Lung (tissue), 11 donors: ENCODE measurements at regions not wholly inside any gene's neighbourhood (a gene's known extent, or its start where the extent isn't known, plus 50 kb on each side); places are given as distances from the start of the nearest gene placed in this dataset.

Source experiments
- ATAC-seq: fragments of 200-7000 bp; cut with Tn5 transposase; one replicate; pipeline ENCODE4 v1.9.1; 2020; ENCODE audit warnings: moderate number of reproducible peaks; ENCODE audit not compliant: insufficient read depth, low FRiP score
- DNase-seq, 3 donors: peaks; one replicate each; pipeline ENCODE4 v3.0.0-alpha.2; 2013 to 2017
- H3K27ac ChIP-seq, 2 donors: one replicate each; pipeline ENCODE4 v1.5.1; 2013; ENCODE audit warnings: mild to moderate bottlenecking in 2 of 2, moderate library complexity in 2 of 2, control low read depth in 1 of 2, inconsistent platforms in 1 of 2, low read depth in 1 of 2, low read length in 1 of 2
- H3K27me3 ChIP-seq, 3 donors: one replicate each; pipeline ENCODE4 v1.5.1; 2013; ENCODE audit warnings: low read length in 2 of 3; ENCODE audit not compliant: control insufficient read depth in 3 of 3, insufficient read depth in 3 of 3
- H3K36me3 ChIP-seq, 4 donors: one replicate each; pipeline ENCODE4 v1.5.1; 2013; ENCODE audit warnings: low read length in 4 of 4, mild to moderate bottlenecking in 1 of 4, moderate library complexity in 1 of 4; ENCODE audit not compliant: control insufficient read depth in 4 of 4, insufficient read depth in 4 of 4
- H3K4me1 ChIP-seq, 5 donors: one replicate each; pipeline ENCODE4 v1.5.1; 2013; ENCODE audit warnings: low read length in 5 of 5, mild to moderate bottlenecking in 2 of 5, moderate library complexity in 1 of 5; ENCODE audit not compliant: control insufficient read depth in 5 of 5, insufficient read depth in 5 of 5
- H3K4me3 ChIP-seq: one replicate; pipeline ENCODE4 v1.5.1; 2013; ENCODE audit warnings: mild to moderate bottlenecking, control low read depth, moderate library complexity
- H3K9ac ChIP-seq, 2 donors: one replicate each; pipeline ENCODE4 v1.5.1; 2013; ENCODE audit warnings: low read length in 2 of 2, control low read depth in 1 of 2; ENCODE audit not compliant: insufficient read depth in 1 of 2
- H3K9me3 ChIP-seq, 4 donors: one replicate each; pipeline ENCODE4 v1.5.1; 2013; ENCODE audit warnings: low read length in 3 of 4, mild to moderate bottlenecking in 1 of 4, moderate library complexity in 1 of 4; ENCODE audit not compliant: control insufficient read depth in 4 of 4, insufficient read depth in 3 of 4
- CTCF ChIP-seq: IDR thresholded peaks from 2 replicates; pipeline ENCODE4 v1.5.1; 2012; ENCODE audit warnings: mild to moderate bottlenecking; ENCODE audit errors: control extremely low read depth, extremely low read depth
- WGBS, 2 donors: extraction: QIAGEN DNeasy Blood & Tissue Kit; methylation state at CpG; one replicate each; pipeline ENCODE4 v1.1.7; 2013; 5-methylcytosine and 5-hydroxymethylcytosine counted together
- donor health status: control.
- donor health status: control.
- donor health status: Bipolar disorder and iron deficiency.
- donor health status: healthy.
- donor health status: DM: yes; HTN: yes; CAD: no.

- TF ChIP-seq CTCF, result no peak
- H3K36me3 ChIP-seq, result no peaks in the 10 kb centered on the region
- peaks cover 0 to 10% (median 0%) of the 10 kb centered on the region in 3 donors for H3K27me3 ChIP-seq
- H3K27ac ChIP-seq, result no peak overlapping the region
- ATAC-seq (no peak), DNase-seq (no peak)
- H3K4me3 ChIP-seq, result no peak overlapping the region
- no peak overlapping the region for H3K9ac ChIP-seq
- WGBS, 2 donors, result 52 to 67% methylated on average over 1 of the region's 1 CpG
- H3K4me1 ChIP-seq, result no peaks in the 10 kb centered on the region
- no peaks in the 10 kb centered on the region for H3K9me3 ChIP-seq
These were observed 105.7 kb upstream of the VPREB1 start for GRCh38 chr22:22138915-22139314.

DNA sequence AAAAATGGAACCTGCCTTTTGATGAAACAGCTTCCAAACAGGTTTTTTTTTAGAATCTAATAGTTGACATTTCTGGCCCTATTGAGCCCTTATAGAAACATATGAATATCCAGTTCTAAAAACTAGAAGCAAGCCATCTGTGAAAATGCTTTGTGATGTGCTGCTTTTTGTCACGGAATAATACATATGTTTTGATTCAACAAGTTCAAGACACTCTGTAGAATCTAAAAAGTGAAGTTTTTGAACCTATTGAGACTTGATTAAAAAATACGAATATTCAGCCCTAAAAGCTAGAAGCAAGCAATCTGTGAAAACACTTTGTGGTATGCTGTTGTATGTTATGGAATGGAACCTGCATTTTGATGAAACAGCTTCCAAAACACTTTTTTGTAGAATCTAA lies 106.7 kb upstream of the VPREB1 start:
- Histone ChIP-seq H3K4me1 (no peaks in the 10 kb centered on the region), H3K36me3 (no peaks in the 10 kb centered on the region), H3K9ac (no peak overlapping the region), H3K27me3 (peaks cover 0 to 3% (median 0%) of the 10 kb centered on the region in 3 donors), H3K4me3 (no peak overlapping the region), H3K9me3 (no peaks in the 10 kb centered on the region), H3K27ac (no peak overlapping the region)
- ATAC-seq (no peak), DNase-seq (no peak)
- 73 to 86% methylated on average over 2 of the region's 2 CpGs for WGBS, 2 donors
- TF ChIP-seq CTCF, result no peak

DNA sequence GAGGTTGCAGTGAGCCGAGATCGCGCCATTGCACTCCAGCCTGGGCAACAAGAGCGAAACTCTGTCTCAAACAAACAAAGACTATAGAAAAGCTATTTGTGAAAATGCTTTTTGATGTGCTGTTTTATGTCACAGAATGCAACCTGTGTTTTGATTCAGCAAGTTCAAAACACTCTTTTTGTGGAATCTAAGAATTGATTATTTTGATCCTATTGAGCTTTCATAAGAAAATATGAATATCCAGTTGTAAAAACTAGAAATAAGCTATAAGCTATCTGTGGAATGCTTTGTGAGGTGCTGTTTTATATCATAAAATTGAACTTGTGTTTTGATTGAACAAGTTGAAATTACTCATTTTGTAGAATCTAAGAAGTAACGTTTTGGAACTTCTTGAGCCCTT lies 110.7 kb upstream of the VPREB1 start:
- Histone ChIP-seq H3K27me3 (no peaks in the 10 kb centered on the region), H3K36me3 (no peaks in the 10 kb centered on the region), H3K9me3 (no peaks in the 10 kb centered on the region), H3K9ac (no peak overlapping the region), H3K4me3 (no peak overlapping the region), H3K4me1 (no peaks in the 10 kb centered on the region), H3K27ac (no peak overlapping the region)
- WGBS, 2 donors, result 92 to 93% methylated on average over 5 of the region's 5 CpGs
- ATAC-seq (no peak), DNase-seq (no peak)
- TF ChIP-seq CTCF, result no peak

DNA sequence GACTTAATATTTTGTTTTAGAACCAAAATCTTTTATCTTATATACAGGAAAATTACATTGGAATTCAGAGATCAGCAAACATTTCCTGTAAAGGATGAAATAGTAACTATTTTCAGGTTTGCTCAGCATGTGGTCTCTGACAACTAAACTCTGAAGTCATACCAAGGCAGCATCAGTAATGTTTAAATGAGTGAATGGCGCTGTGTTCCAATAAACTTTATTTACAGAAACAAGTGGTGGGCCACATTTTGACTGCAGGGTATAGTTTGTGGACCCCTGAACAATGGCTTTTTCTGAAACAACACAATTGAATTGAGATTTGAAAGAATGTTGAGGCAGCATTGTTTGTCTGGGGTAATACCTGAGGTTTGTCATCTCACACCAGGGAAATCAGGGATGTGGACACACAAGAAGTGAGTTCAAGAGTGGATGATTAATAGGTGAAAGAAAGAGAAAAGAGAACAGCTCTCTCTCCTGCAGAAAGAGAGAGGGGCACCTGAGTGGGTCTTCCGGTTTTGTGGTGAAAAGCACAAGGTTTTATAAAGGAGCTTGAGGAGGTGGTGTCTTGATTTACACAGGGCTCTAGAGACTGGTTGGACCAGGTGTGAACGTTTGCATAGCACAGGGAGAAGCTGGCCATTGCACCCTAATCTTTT lies 113.5 kb upstream of the VPREB1 start:
- peak in 1 of 3 donors; percentile 23 for DNase-seq
- TF ChIP-seq CTCF, result no peak
- no peaks in the 10 kb centered on the region for H3K9me3 ChIP-seq
- no peaks in the 10 kb centered on the region for H3K27me3 ChIP-seq
- no peak overlapping the region for H3K27ac ChIP-seq
- H3K36me3 ChIP-seq, result no peaks in the 10 kb centered on the region
- no peaks in the 10 kb centered on the region for H3K4me1 ChIP-seq
- WGBS, 2 donors, result 61 to 74% methylated on average over 3 of the region's 3 CpGs
- H3K4me3 ChIP-seq, result no peak overlapping the region
- no peak for ATAC-seq
- no peak overlapping the region for H3K9ac ChIP-seq
